Urothelium cell line (cell line): ENCODE measurements at regions not wholly inside any gene's neighbourhood (a gene's known extent, or its start where the extent isn't known, plus 50 kb on each side); places are given as distances from the start of the nearest gene placed in this dataset.
A peak's percentile ranks its signal among the peaks of the same experiment; 100 is the strongest.

Experiments
- DNase-seq: peaks from one replicate; pipeline ENCODE4 v3.0.0; 2011; ENCODE audit warnings: low spot score, mixed read lengths
- FAIRE-seq: peaks from 2 replicates; lab custom pipeline; 2011; peaks lifted over from hg19 to GRCh38; lab: Jason Lieb, UNC

DNA sequence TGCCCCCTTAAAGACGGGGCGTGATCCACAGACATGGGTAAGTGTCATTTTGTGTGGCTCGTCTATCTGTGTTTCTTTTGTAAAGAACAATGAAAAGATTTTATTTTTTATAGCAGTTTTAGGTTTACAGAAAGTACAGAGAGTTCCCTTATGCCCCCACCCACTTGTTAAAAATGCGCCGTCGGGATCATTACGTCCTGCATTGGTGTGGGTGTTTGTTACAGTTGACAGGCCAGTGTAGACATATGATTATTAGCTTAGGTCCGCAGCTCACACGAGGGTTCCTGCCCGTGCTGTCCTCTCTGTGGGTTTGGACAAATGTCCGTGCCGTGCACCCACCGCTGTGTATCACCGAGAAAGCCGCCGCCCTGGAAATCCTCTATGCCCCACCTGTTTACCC, 50.5 kb downstream of the RGS12 start:
- FAIRE-seq = no peak
- DNase-seq = no peak

- no peak for DNase-seq
- no peak for FAIRE-seq
These were observed 51.3 kb downstream of the RGS12 start for GRCh38 chr4:3344104-3344503.

DNA sequence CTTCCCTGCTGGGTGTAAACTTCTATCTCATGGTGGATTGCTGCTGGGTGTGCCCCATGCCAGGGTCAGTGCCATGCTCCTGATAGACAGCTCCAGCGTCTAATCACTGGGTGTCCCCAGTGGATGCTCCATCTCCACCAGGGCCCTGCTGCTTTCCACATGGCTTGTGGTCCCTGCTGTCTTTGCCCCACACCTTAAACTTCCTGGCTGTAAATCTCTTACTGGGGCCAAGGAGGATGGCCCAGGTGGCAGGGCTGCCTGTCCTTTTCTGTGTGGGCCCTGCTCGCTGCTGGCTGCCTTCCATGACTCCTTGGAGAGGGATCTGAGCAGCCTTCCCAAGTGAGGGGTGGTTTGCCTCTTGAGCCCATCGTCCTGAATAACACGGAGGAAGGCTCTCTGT, 51.8 kb downstream of the RGS12 start:
- FAIRE-seq (no peak), DNase-seq (no peak)

DNA sequence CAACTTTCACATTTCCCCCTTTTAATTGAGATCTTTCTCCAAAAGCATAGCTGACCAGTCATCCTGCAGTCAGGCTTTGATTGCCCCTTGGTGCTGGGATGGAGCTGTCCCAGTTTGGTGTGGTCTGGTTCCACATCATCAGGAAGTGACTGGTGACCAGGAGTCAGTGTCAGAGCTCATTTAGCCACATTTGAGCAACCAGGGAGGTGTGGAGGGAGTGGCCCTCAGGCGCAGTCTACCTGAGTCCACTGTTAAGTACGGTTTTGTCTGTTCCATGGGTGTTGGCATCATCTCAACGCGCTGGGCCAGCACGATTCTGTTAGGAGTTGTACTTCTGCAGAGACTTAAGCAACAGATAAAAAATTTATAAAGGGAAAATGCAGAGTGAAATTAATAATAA, 52.6 kb downstream of the RGS12 start:
- DNase-seq (no peak), FAIRE-seq (no peak)

DNA sequence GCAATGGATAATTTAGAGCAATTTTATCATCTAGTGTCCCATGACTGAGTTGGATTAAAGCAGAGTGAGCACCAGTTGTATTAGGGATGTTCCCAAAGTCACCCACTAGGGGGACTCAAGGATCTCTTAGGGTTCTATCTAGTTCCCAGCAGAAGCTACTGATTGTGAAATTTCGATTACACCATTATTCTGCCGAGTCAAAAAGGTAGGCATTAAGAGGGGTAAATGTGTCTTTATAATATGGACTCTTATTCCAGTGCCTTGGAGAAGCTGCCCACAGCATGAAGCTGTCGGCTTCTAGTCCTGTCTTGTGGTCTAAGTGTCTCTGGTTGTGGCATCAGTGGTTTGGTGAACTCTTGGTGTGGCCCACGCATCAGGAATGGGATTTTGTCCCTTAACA, 53.3 kb downstream of the RGS12 start:
- FAIRE-seq = no peak
- DNase-seq = peak; percentile 59

DNA sequence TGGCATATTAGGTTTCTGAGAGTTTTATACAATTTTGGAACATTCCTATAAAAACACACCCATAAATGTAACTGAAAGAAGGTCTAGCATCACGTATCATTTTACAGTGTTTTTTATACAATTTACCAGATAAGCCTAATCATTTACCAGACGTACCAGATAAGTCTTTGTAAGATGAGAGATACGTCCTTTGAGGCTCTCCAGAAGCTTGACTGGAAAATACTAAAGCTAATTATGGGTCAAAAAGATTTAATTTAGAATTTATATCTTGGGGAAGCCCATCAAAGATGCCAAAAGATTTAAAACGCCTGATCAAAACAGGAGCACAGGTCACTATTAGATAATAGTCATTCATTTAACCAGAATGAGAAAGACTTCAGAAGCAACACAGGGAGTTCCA, 55.0 kb downstream of the RGS12 start:
- FAIRE-seq = no peak
- no peak for DNase-seq

DNA sequence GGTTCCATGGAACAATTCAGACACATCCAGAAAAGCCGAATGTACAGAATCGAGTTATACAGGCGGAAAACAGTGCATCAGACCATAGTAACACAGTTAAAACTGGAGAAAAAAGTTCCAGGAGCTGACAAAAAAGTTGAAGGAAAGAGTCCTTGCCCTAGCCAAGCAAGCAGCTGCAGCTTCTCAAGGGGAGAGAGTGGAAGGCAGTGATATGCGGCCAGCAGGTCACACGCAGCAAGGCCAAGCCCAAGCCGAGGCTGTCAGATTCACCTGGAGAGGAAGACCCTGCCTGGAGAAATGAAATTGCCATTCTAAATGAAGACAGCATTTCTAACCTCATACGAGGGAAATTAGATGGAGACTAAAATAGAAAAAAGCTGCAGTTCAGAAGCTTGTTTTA, 55.8 kb downstream of the RGS12 start:
- DNase-seq (no peak), FAIRE-seq (no peak)

DNA sequence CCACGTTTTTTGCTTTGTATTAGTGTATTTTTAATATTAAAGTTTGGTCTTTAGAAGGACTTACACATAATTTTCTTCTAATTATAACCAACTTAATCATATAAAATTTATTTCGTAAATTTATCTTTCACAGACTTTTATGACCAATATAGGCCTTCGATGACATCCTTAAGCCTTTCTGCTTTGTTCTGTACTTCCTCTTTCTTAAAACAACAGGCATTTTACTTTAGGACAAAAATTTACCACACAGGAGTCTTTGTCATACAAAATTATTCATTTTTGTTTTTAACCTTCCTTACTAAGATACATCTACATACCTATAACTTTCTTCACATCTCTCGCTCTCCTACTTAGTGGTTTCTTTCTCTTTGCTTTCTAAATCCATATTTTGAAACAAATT, 56.3 kb downstream of the RGS12 start:
- DNase-seq (no peak), FAIRE-seq (no peak)

- FAIRE-seq = no peak
- DNase-seq = no peak
These were observed 59.2 kb downstream of the RGS12 start for GRCh38 chr4:3351997-3352396.

- FAIRE-seq = no peak
- DNase-seq = no peak
These were observed 59.7 kb downstream of the RGS12 start for GRCh38 chr4:3352505-3352904.

DNA sequence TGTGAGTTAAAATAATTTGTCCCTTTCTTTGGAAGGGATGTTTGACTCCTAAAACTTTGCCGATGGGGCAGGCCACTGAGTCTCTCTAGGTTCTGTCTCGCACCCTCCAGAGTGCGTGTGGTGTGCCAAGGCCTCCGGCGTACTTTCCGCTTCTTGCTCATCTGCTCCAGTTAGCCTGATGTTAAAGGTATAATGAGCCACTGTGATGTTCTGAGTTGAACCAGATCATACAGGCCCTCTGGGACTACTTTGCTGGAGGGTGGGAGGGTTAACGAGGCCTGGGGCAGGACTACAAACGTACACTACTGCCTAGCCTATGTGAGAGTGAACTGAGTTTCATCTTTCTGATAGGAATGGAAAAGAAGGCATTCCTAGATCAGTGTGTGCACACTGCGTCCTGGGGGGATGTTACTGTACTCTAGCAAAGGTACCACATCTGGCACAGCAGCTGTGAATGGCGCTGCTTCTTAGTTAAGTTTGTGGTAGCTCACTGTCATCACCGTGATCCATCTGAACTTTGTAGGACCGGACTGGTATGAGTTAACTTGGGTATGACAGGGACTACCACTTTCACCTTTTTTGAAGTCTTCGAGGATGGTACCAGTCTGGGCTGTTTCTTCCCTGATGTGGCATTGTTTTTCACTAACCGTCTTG, 60.2 kb downstream of the RGS12 start:
- FAIRE-seq (no peak), DNase-seq (no peak)

DNA sequence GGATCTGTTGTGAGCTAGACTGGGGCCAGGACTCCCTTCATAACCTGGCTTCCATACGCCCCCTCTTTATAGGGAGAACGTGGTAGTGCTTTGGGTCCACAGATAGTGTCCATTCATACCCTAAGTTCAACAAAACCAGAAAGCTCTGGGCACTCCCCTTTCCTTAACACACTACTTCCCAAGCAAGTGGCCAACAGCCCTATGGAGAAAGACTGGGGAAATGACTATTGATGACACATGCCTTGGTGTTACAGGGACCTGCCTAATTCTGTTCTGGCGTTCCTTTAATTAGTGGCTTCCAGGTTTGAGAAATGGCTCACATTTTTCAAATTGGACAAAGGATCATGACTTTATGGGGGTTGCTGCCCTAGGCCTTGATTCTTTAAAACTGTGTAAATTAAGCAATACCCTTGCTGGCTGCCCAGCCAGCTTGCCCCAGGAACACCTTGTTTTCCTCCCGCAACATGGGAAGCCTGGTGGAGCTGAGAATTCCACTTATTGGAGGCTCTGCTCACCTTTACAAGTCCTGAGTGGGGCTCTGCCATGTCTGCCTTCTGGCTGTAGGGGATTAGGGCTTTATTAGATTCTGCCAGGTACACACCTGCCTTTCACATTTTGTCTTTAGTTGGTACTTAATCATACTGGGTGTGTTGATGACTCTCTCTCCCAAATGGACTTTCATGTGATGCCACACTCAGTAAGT, 61.1 kb downstream of the RGS12 start:
- FAIRE-seq = no peak
- DNase-seq = no peak

GRCh38 chr4:3354455-3354811, 61.6 kb downstream of the RGS12 start:
- DNase-seq (no peak), FAIRE-seq (no peak)

DNA sequence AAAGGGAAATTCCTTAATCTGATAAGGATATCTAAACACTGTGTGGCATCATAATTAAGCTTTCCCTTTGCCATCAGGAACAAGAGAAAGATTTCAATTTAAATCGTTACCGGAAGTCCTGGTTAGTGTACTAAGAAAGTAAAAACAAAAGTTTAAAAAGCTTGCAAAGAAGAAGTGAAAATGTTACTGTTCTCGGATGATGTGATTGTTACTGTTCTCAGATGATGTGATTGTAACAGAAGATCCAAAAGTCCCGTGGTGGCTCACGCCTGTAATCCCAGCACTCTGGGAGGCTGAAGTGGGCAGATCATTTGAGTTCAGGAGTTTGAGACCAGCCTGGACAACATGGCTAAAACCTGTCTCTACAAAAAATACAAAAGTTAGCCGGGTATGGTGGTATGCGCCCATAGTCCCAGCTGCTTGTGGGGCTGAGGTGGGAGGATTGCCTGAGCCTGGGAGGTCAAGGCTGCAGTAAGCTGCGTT, 62.5 kb downstream of the RGS12 start:
- DNase-seq (no peak), FAIRE-seq (no peak)

DNA sequence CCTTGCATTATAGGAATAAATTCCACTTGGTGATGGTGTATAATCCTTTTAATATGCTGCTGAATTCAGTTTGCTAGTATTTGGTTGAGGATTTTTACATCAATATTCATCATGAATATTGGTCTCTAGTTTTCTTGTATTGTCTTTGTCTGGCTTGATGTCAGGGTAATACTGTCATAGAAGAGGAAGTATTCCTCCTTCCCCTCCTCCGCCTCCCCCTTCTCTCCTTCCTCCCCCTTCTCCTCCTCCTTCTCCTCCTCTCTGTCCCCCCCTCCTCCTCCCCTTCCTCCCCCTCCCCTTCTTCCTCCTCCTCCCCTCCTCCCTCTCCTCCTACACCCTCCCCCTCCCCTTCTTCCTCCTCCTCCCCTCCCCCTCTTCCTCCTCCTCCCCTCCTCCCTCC, 65.8 kb downstream of the RGS12 start:
- DNase-seq (no peak), FAIRE-seq (no peak)

DNA sequence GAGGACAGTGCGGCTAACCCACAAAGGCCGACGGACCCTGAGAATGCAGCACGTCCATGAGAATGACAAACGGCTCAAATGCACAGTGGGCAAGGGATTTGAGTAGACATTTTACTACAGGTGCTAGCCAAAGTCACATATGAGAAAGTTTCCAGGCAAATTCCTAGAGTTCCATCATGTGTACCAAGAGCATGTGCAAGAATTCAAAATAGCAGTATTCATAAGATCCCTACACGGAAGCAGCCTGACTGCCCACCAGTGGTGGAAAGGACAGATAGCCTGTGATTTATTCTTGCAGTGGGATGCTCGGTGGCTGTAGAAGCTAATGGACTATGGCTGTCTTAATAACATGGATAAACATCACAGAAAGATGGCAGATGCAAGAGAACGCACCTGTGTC, 68.0 kb downstream of the RGS12 start:
- DNase-seq (no peak), FAIRE-seq (no peak)

DNA sequence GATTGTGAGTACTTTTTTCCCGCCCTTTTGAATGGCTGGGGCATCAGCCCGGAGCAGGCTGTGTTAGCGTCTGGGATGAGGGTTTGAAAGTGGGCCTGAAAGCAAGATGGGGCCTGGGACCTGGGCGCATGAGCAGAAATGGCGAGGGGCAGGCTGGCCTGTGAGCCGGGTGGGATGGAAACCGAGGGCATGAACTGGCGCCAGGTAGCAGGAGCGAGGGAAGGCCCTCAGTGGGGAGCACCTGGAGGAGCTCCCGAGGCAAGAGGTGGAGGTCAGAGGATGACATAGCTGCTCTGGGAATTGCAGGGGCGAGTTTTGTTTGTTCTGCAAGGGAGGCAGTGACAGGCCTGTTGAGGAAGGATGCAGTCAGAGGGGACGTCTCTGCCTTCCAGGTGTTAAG, 68.6 kb downstream of the RGS12 start:
- FAIRE-seq (no peak), DNase-seq (no peak)

GRCh38 chr4:3361896-3362295, 69.1 kb downstream of the RGS12 start:
- no peak for FAIRE-seq
- no peak for DNase-seq

DNA sequence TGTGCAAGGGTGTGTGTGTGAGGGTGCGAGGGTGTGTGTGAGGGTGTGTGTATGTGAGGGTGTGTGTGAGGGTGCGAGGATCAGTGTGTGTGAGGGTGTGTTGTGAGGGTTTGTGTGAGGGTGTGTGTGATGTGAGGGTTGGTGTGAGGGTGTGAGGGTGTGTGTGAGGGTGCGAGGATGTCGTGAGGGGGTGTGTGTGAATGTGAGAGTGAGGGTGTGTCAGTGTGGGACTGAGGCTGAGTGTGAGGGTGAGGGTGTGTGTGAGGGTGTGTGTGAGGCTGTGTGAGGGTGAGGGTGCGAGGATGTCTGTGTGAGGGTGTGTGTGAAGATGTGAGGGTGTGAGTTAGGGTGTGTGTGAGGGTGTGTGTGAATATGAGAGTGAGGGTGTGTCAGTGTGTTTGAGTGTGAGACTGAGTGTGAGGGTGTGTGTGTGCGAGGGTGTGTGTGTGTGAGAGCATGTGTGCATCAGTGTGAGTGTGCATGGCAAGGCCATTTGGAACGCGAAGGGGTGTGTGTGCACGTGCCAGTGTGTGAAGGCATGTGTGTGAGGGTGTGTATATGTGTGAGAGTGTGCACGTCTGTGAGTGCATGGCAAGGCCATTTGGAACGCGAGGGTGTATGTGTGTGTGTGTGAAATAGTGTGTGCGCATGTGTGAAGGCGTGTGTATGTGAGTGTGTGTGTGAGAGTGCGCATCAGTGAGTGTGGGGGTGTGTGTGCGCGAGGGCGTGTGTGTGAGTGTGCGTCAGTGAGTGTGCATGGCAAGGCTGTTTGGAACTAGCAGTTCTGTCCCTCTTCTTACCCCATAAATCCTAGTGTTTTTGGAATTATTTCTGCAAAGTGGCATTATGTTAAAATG, 69.8 kb downstream of the RGS12 start:
- FAIRE-seq = no peak
- DNase-seq = no peak

GRCh38 chr4:3363411-3364141, 70.8 kb downstream of the RGS12 start:
- no peak for DNase-seq
- no peak for FAIRE-seq

DNA sequence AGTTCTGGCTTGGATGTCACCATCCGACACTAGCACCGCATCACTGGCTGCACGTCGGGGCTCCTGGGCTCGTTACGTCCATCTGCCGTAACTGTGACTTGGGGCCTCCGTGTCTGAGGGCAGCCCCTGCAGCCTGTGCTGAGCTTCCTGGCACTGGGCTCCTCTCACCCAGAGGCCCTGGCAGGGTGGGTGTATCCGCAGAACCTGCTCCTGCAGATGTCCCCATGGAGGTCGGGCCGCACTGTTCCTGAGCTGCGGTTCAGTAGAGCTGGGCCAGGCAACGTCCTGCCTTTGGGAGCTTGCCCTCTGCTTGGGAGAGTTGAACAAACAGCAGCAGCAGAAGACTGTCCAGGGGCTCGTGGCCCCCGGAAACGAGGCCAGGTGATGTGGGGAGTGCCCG, 71.4 kb downstream of the RGS12 start:
- FAIRE-seq (no peak), DNase-seq (no peak)
